Testis (tissue), 2 donors: ENCODE measurements at regions not wholly inside any gene's neighbourhood (a gene's known extent, or its start where the extent isn't known, plus 50 kb on each side); places are given as distances from the start of the nearest gene placed in this dataset.
"Not testable (repeated sequence)": the region's sequence is repeated elsewhere in the genome, so short reads cannot be mapped to it uniquely, and the experiment has no call there.

Experiments used
- DNase-seq: peaks from one replicate; pipeline ENCODE4 v3.0.0-alpha.2; 2019
- H3K27ac ChIP-seq, 2 donors: fragments of 200-600 bp; sonication (generic); one replicate each; pipeline ENCODE4 v1.5.1; 2019
- H3K27me3 ChIP-seq: fragments of 200-600 bp; sonication (generic); one replicate; pipeline ENCODE4 v1.5.1; 2019
- H3K36me3 ChIP-seq: fragments of 200-600 bp; sonication (generic); one replicate; pipeline ENCODE4 v1.5.1; 2017; ENCODE audit warnings: low read depth; ENCODE audit errors: missing control alignments
- H3K4me1 ChIP-seq: fragments of 200-600 bp; sonication (generic); one replicate; pipeline ENCODE4 v1.5.1; 2019
- H3K4me3 ChIP-seq, 2 donors: fragments of 200-600 bp; sonication (generic); one replicate each; pipeline ENCODE4 v1.5.1; 2017 to 2019
- H3K9me3 ChIP-seq: fragments of 200-600 bp; sonication (generic); one replicate; pipeline ENCODE4 v1.5.1; 2017
- CTCF ChIP-seq, 3 experiments: fragments of 450-650 bp in 2 of 3; fragments of 200-600 bp in 1 of 3; sonication (generic) in 1 of 3; IDR thresholded peaks; one replicate each; pipeline ENCODE4 v1.5.1; 2016 to 2019; ENCODE audit warnings: antibody characterized with exemption in 3 of 3, mild to moderate bottlenecking in 2 of 3, moderate library complexity in 1 of 3
- POLR2A ChIP-seq: fragments of 450-650 bp; IDR thresholded peaks from one replicate; pipeline ENCODE4 v1.6.1; 2017; ENCODE audit warnings: antibody characterized with exemption, mild to moderate bottlenecking, moderate library complexity
- WGBS, 2 donors: methylation state at CpG; one replicate each; pipeline ENCODE4 v1.1.5; 2018; 5-methylcytosine and 5-hydroxymethylcytosine counted together
- intact Hi-C: fragments of 100-400 bp; cut with DNase I; formaldehyde crosslinking; loops from one replicate; pipeline ENCODE4 v1.15.1; 2023; ENCODE audit warnings: low total_unique reads

- DNase-seq: no peak
These were observed 1756.8 kb upstream of the SEL1L start for GRCh38 chr14:83290447-83290846.

GRCh38 chr14:83291714-83292113 lies 1758.1 kb upstream of the SEL1L start:
- intact Hi-C loops: no loop called here
- TF ChIP-seq CTCF (IDR thresholded peaks at IDR 0.05) (no peak), POLR2A (no peak)
- Histone ChIP-seq H3K36me3 (no peaks in the 10 kb centered on the region), H3K27me3 (no peaks in the 10 kb centered on the region), H3K9me3 (no peaks in the 10 kb centered on the region), H3K4me1 (no peaks in the 10 kb centered on the region), H3K27ac (no peak overlapping the region), H3K4me3 (no peak overlapping the region)
- no peak for DNase-seq
- 59 to 78% methylated on average over 1 of the region's 1 CpG for WGBS, 2 donors

More at GRCh38 chr14:83290447-83290846, 1756.8 kb upstream of the SEL1L start:
- no peaks in the 10 kb centered on the region for H3K27me3 ChIP-seq
- H3K4me1 ChIP-seq: no peaks in the 10 kb centered on the region
- H3K36me3 ChIP-seq: no peaks in the 10 kb centered on the region
- no peak overlapping the region for H3K4me3 ChIP-seq
- TF ChIP-seq POLR2A (no peak), CTCF (IDR thresholded peaks at IDR 0.05) (no peak)
- H3K27ac ChIP-seq: no peak overlapping the region
- H3K9me3 ChIP-seq: no peaks in the 10 kb centered on the region
- intact Hi-C loops: no loop called here

- no peak overlapping the region for H3K27ac ChIP-seq
- 27 to 31% methylated on average over 1 of the region's 1 CpG for WGBS, 2 donors
- no peak for DNase-seq
- H3K9me3 ChIP-seq: no peaks in the 10 kb centered on the region
- TF ChIP-seq POLR2A (no peak), CTCF (IDR thresholded peaks at IDR 0.05) (no peak)
- no peaks in the 10 kb centered on the region for H3K27me3 ChIP-seq
- H3K36me3 ChIP-seq: no peaks in the 10 kb centered on the region
- no peaks in the 10 kb centered on the region for H3K4me1 ChIP-seq
- intact Hi-C loops: no loop called here
- no peak overlapping the region for H3K4me3 ChIP-seq
These were observed 1761.3 kb upstream of the SEL1L start for GRCh38 chr14:83294941-83295340.

- intact Hi-C loops: no loop called here
- TF ChIP-seq POLR2A (no peak), CTCF (IDR thresholded peaks at IDR 0.05) (no peak)
- 89% methylated on average over 3 of the region's 3 CpGs for WGBS, 2 donors
- Histone ChIP-seq H3K4me1 (no peaks in the 10 kb centered on the region), H3K27ac (no peak overlapping the region), H3K36me3 (no peaks in the 10 kb centered on the region), H3K4me3 (no peak overlapping the region), H3K9me3 (no peaks in the 10 kb centered on the region), H3K27me3 (no peaks in the 10 kb centered on the region)
- no peak for DNase-seq
These were observed 1763.7 kb upstream of the SEL1L start for GRCh38 chr14:83297361-83297760.

GRCh38 chr14:83298016-83298415 lies 1764.4 kb upstream of the SEL1L start:
- H3K36me3 ChIP-seq, intact Hi-C loops, H3K9me3 ChIP-seq, H3K27ac ChIP-seq, H3K4me3 ChIP-seq, H3K4me1 ChIP-seq, DNase-seq, H3K27me3 ChIP-seq: not testable (repeated sequence)
- 56 to 87% methylated on average over 2 of the region's 2 CpGs for WGBS, 2 donors
